Gastrocnemius medialis (tissue), 4 donors: ENCODE measurements at regions not wholly inside any gene's neighbourhood (a gene's known extent, or its start where the extent isn't known, plus 50 kb on each side); places are given as distances from the start of the nearest gene placed in this dataset.

Source experiments
- POLR2A ChIP-seq, 2 donors: fragments of 450-650 bp; IDR thresholded peaks; one replicate each; pipeline ENCODE4 v1.6.1; 2017; ENCODE audit warnings: antibody characterized with exemption in 2 of 2, mild to moderate bottlenecking in 2 of 2, moderate library complexity in 2 of 2
- TF ChIP-seq, protein P1 (sequence below), 5 experiments: fragments of 450-650 bp in 3 of 5; fragments of 200-600 bp in 2 of 5; sonication (generic) in 2 of 5; IDR thresholded peaks in 4 of 5; conservative IDR thresholded peaks in 1 of 5; 1 replicate in 4 of 5; 2 replicates in 1 of 5; pipeline ENCODE4 v1.5.1; 2016 to 2019; ENCODE audit warnings: antibody characterized with exemption in 5 of 5, mild to moderate bottlenecking in 3 of 5, moderate library complexity in 3 of 5

DNA sequence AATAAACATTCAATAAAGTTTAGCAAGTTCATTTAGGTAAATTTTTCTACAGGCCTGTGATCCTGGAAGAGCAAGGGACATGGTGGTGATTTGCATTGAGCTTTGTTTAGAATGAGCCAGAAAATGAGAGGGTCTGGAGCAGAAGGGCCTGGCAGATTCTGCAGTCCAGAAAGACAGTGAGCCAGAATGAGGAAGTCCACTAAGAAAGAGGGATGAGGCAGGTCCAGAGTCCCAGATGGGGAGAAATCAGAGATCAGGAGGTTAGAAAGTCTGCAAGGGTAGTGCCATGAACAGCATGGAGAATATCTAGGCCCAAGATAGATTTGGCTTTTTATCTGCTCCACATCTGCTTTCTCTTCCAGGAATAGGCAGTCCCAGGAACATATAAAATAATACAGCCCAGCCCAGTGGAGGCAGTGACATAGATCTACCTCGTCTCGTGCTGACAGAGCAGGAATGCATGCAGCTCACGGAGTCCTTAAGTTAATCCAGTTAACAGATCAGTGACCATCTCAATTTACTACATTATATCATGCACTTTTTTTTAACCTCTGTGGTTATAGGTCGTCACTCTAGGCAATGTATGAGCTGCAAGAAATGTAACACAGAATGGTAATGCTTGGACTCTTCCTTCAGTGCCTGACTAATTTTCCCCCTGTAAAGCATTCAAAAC, 429.0 kb downstream of the SUCLG1 start:
- TF ChIP-seq, protein P1, sequence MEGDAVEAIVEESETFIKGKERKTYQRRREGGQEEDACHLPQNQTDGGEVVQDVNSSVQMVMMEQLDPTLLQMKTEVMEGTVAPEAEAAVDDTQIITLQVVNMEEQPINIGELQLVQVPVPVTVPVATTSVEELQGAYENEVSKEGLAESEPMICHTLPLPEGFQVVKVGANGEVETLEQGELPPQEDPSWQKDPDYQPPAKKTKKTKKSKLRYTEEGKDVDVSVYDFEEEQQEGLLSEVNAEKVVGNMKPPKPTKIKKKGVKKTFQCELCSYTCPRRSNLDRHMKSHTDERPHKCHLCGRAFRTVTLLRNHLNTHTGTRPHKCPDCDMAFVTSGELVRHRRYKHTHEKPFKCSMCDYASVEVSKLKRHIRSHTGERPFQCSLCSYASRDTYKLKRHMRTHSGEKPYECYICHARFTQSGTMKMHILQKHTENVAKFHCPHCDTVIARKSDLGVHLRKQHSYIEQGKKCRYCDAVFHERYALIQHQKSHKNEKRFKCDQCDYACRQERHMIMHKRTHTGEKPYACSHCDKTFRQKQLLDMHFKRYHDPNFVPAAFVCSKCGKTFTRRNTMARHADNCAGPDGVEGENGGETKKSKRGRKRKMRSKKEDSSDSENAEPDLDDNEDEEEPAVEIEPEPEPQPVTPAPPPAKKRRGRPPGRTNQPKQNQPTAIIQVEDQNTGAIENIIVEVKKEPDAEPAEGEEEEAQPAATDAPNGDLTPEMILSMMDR (IDR thresholded peaks at IDR 0.05 in 4 of 5, conservative IDR thresholded peaks at IDR 0.05 in 1 of 5) = no peak
- TF ChIP-seq POLR2A (IDR thresholded peaks at IDR 0.05) = no peak
